Breast epithelium (tissue), 4 donors: ENCODE measurements at regions not wholly inside any gene's neighbourhood (a gene's known extent, or its start where the extent isn't known, plus 50 kb on each side); places are given as distances from the start of the nearest gene placed in this dataset.

Source experiments
- DNase-seq, 2 donors: peaks; one replicate each; pipeline ENCODE4 v3.0.0-alpha.2; 2019; ENCODE audit warnings: low spot score in 2 of 2
- H3K27ac ChIP-seq, 2 donors: fragments of 200-600 bp; sonication (generic) in 1 of 2; one replicate each; pipeline ENCODE4 v1.5.1; 2016 to 2019; ENCODE audit warnings: mild to moderate bottlenecking in 1 of 2
- H3K27me3 ChIP-seq, 2 donors: fragments of 200-600 bp; sonication (generic) in 1 of 2; one replicate each; pipeline versions ENCODE4 v1.5.1 to v1.6.0; 2017 to 2019; ENCODE audit warnings: control low read depth in 1 of 2, mild to moderate bottlenecking in 1 of 2
- H3K36me3 ChIP-seq: fragments of 200-600 bp; one replicate; pipeline ENCODE4 v1.5.1; 2019
- H3K4me1 ChIP-seq, 2 donors: fragments of 200-600 bp; sonication (generic); one replicate each; pipeline ENCODE4 v1.5.1; 2016 to 2019; ENCODE audit warnings: control low read depth in 1 of 2
- H3K4me3 ChIP-seq, 3 donors: fragments of 200-600 bp; sonication (generic); 1 replicate in 2 of 3; 2 replicates in 1 of 3; pipeline ENCODE4 v1.5.1; 2016 to 2019; ENCODE audit warnings: mild to moderate bottlenecking in 3 of 3, moderate library complexity in 2 of 3
- H3K9me3 ChIP-seq, 2 donors: fragments of 200-600 bp; sonication (generic) in 1 of 2; one replicate each; pipeline ENCODE4 v1.5.1; 2016 to 2019; ENCODE audit warnings: control low read depth in 1 of 2
- CTCF ChIP-seq, 3 donors: fragments of 450-650 bp; IDR thresholded peaks; one replicate each; pipeline ENCODE4 v1.5.1; 2016 to 2017; ENCODE audit warnings: antibody characterized with exemption in 3 of 3, mild to moderate bottlenecking in 3 of 3, moderate library complexity in 3 of 3
- POLR2A ChIP-seq: fragments of 450-650 bp; IDR thresholded peaks from one replicate; pipeline ENCODE4 v1.6.1; 2016; ENCODE audit warnings: antibody characterized with exemption, mild to moderate bottlenecking, moderate library complexity
- POLR2AphosphoS5 ChIP-seq, 3 donors: sonication (generic); formaldehyde crosslinking; IDR thresholded peaks; one replicate each; pipeline ENCODE4 v1.6.1; 2017; ENCODE audit warnings: antibody characterized with exemption in 3 of 3
- intact Hi-C: fragments of 100-400 bp; cut with DNase I; formaldehyde crosslinking; loops from one replicate; pipeline ENCODE4 v1.15.1; 2023; ENCODE audit warnings: low total_unique reads

- H3K4me3 ChIP-seq, result no peak overlapping the region
- H3K27ac ChIP-seq, result no peak overlapping the region
- intact Hi-C loops, result no loop called here
- no peak for DNase-seq
- no peaks in the 10 kb centered on the region for H3K4me1 ChIP-seq
- H3K36me3 ChIP-seq, result no peaks in the 10 kb centered on the region
- no peaks in the 10 kb centered on the region for H3K9me3 ChIP-seq
- no peak for TF ChIP-seq CTCF (IDR thresholded peaks at IDR 0.05)
- TF ChIP-seq POLR2AphosphoS5 (IDR thresholded peaks at IDR 0.05), result no peak
- TF ChIP-seq POLR2A, result no peak
- no peaks in the 10 kb centered on the region for H3K27me3 ChIP-seq
Measured at GRCh38 chr10:53123311-53123710, 350.7 kb upstream of the MBL2 start.

GRCh38 chr10:53122281-53122680 lies 349.7 kb upstream of the MBL2 start:
- no peak overlapping the region for H3K4me3 ChIP-seq
- TF ChIP-seq POLR2AphosphoS5 (IDR thresholded peaks at IDR 0.05), result no peak
- TF ChIP-seq POLR2A, result no peak
- no peak for TF ChIP-seq CTCF (IDR thresholded peaks at IDR 0.05)
- H3K27ac ChIP-seq, result no peak overlapping the region
- H3K9me3 ChIP-seq, result peaks cover 0 to 6% of the 10 kb centered on the region in 2 donors
- no peaks in the 10 kb centered on the region for H3K27me3 ChIP-seq
- DNase-seq, result no peak
- H3K36me3 ChIP-seq, result no peaks in the 10 kb centered on the region
- no peaks in the 10 kb centered on the region for H3K4me1 ChIP-seq
- intact Hi-C loops, result no loop called here

- Histone ChIP-seq H3K9me3 (peaks cover 0 to 15% of the 10 kb centered on the region in 2 donors), H3K36me3 (no peaks in the 10 kb centered on the region), H3K4me1 (no peaks in the 10 kb centered on the region), H3K4me3 (no peak overlapping the region), H3K27ac (no peak overlapping the region), H3K27me3 (no peaks in the 10 kb centered on the region)
- intact Hi-C loops, result no loop called here
- DNase-seq, result no peak
- TF ChIP-seq POLR2AphosphoS5 (IDR thresholded peaks at IDR 0.05), result no peak
- TF ChIP-seq POLR2A, result no peak
- TF ChIP-seq CTCF (IDR thresholded peaks at IDR 0.05), result no peak
Measured at GRCh38 chr10:53115660-53116059, 343.1 kb upstream of the MBL2 start.

GRCh38 chr10:53111529-53111928 lies 338.9 kb upstream of the MBL2 start:
- intact Hi-C loops, result no loop called here
- Histone ChIP-seq H3K27me3 (no peaks in the 10 kb centered on the region), H3K4me3 (no peak overlapping the region), H3K27ac (no peak overlapping the region), H3K9me3 (peaks cover 0 to 1% of the 10 kb centered on the region in 2 donors), H3K36me3 (no peaks in the 10 kb centered on the region), H3K4me1 (no peaks in the 10 kb centered on the region)
- DNase-seq, result no peak
- TF ChIP-seq CTCF (IDR thresholded peaks at IDR 0.05) (no peak), POLR2A (no peak), POLR2AphosphoS5 (IDR thresholded peaks at IDR 0.05) (no peak)

- Histone ChIP-seq H3K4me1 (no peaks in the 10 kb centered on the region), H3K4me3 (no peak overlapping the region), H3K27ac (no peak overlapping the region), H3K27me3 (no peaks in the 10 kb centered on the region), H3K36me3 (no peaks in the 10 kb centered on the region), H3K9me3 (no peaks in the 10 kb centered on the region)
- intact Hi-C loops, result no loop called here
- TF ChIP-seq POLR2A (no peak), CTCF (IDR thresholded peaks at IDR 0.05) (no peak), POLR2AphosphoS5 (IDR thresholded peaks at IDR 0.05) (no peak)
- no peak for DNase-seq
Measured at GRCh38 chr10:53109320-53109719, 336.7 kb upstream of the MBL2 start.
